Neural progenitor cell (in vitro differentiated cells): ENCODE measurements at regions not wholly inside any gene's neighbourhood (a gene's known extent, or its start where the extent isn't known, plus 50 kb on each side); places are given as distances from the start of the nearest gene placed in this dataset.

Experiments used
- DNase-seq: peaks from one replicate; pipeline ENCODE4 v3.0.0-alpha.2; 2016; ENCODE audit warnings: low spot score
- H2AFZ ChIP-seq: fragments of 200-600 bp; sonication (generic); replicated peaks from 2 replicates; pipeline ENCODE4 v1.6.1; 2016; ENCODE audit warnings: antibody characterized with exemption
- H3F3A ChIP-seq: fragments of 200-600 bp; sonication (generic); 2 replicates; pipeline ENCODE4 v1.6.1; 2016; ENCODE audit warnings: antibody characterized with exemption, low read depth
- H3K27ac ChIP-seq: fragments of 200-600 bp; sonication (generic); 2 replicates; pipeline ENCODE4 v1.5.1; 2016; ENCODE audit warnings: mild to moderate bottlenecking
- H3K27me3 ChIP-seq: fragments of 200-600 bp; sonication (generic); 2 replicates; pipeline ENCODE4 v1.6.1; 2016; ENCODE audit warnings: mild to moderate bottlenecking, moderate library complexity
- H3K36me3 ChIP-seq: fragments of 200-600 bp; sonication (generic); 2 replicates; pipeline ENCODE4 v1.5.1; 2016
- H3K4me1 ChIP-seq: fragments of 200-600 bp; sonication (generic); 2 replicates; pipeline ENCODE4 v1.6.1; 2016; ENCODE audit warnings: mixed run types
- H3K4me2 ChIP-seq: fragments of 200-600 bp; sonication (generic); 2 replicates; pipeline ENCODE4 v1.6.1; 2016
- H3K4me3 ChIP-seq: fragments of 200-600 bp; sonication (generic); 2 replicates; pipeline ENCODE4 v1.5.1; 2016
- H3K79me2 ChIP-seq: fragments of 200-600 bp; sonication (generic); 2 replicates; pipeline ENCODE4 v1.6.1; 2016; ENCODE audit warnings: low read depth
- H3K9ac ChIP-seq: fragments of 200-600 bp; sonication (generic); 2 replicates; pipeline ENCODE4 v1.6.1; 2016
- H3K9me3 ChIP-seq: fragments of 200-600 bp; sonication (generic); 2 replicates; pipeline ENCODE4 v1.5.1; 2016; ENCODE audit warnings: low read depth
- H4K20me1 ChIP-seq: fragments of 200-600 bp; sonication (generic); 2 replicates; pipeline ENCODE4 v1.6.1; 2016; ENCODE audit warnings: low read depth
- H3K27ac Mint-ChIP-seq: 3 replicates; pipeline ENCODE4 v1.8.0; 2021; ENCODE audit warnings: mixed read lengths
- H3K27me3 Mint-ChIP-seq: 2 replicates; pipeline ENCODE4 v1.8.0; 2022; ENCODE audit warnings: low read depth, mild to moderate bottlenecking, inconsistent platforms, moderate library complexity, mixed read lengths; ENCODE audit not compliant: insufficient read depth
- H3K36me3 Mint-ChIP-seq: 3 replicates; pipeline ENCODE4 v1.8.0; 2021; ENCODE audit warnings: mixed read lengths
- H3K4me1 Mint-ChIP-seq: 3 replicates; pipeline ENCODE4 v1.8.0; 2021; ENCODE audit warnings: mixed read lengths
- H3K4me3 Mint-ChIP-seq: 3 replicates; pipeline ENCODE4 v1.8.0; 2021; ENCODE audit warnings: mild to moderate bottlenecking, moderate library complexity, mixed read lengths
- H3K9me3 Mint-ChIP-seq: 3 replicates; pipeline ENCODE4 v1.8.0; 2020; ENCODE audit warnings: mixed read lengths
- EZH2 ChIP-seq: fragments of 200-600 bp; sonication (generic); IDR thresholded peaks from 2 replicates; pipeline ENCODE4 v1.6.1; 2017; ENCODE audit warnings: antibody characterized with exemption, mild to moderate bottlenecking, moderate library complexity
- EZH2phosphoT487 ChIP-seq: fragments of 200-600 bp; sonication (generic); IDR thresholded peaks from 2 replicates; pipeline ENCODE4 v1.6.1; 2017; ENCODE audit warnings: antibody characterized with exemption
- TF ChIP-seq, protein P1 (sequence below): fragments of 200-600 bp; sonication (generic); IDR thresholded peaks from 2 replicates; pipeline ENCODE4 v1.5.1; 2017; ENCODE audit warnings: antibody characterized with exemption, mild to moderate bottlenecking

DNA sequence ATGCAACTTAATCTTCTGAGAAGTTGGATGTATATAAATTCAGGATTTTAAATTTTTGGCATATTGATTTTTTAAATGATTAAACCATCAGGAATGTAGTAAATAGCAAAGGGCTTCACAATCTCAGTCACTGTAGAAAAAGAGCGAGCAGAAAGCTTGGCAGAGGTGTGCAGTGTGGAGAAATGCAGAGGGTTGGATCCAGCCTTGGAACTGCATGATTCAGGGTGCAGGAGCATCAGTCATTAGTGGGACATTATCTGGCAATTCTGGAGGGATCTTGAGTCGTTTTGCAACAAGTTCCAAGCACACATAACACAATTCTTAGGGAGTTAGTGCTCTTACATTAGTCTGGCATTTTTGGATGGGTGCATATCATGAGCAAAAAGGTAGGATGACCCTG, 267.9 kb downstream of the PLA2G4A start:
- no peak overlapping the region for H3K27ac ChIP-seq
- no peaks in the 10 kb centered on the region for H3K4me1 ChIP-seq
- H3K27me3 ChIP-seq = no peaks in the 10 kb centered on the region
- no peak overlapping the region for H3K9ac ChIP-seq
- Mint-ChIP-seq H3K27me3 (peaks cover 4% of the 10 kb centered on the region), H3K4me1 (no peaks in the 10 kb centered on the region), H3K27ac (no peak overlapping the region), H3K36me3 (no peaks in the 10 kb centered on the region), H3K4me3 (no peak overlapping the region), H3K9me3 (peaks cover 3% of the 10 kb centered on the region)
- no peaks in the 10 kb centered on the region for H4K20me1 ChIP-seq
- no peaks in the 10 kb centered on the region for H3K36me3 ChIP-seq
- H3K4me3 ChIP-seq = no peak overlapping the region
- no peak for DNase-seq
- no peaks in the 10 kb centered on the region for H3K79me2 ChIP-seq
- no peaks in the 10 kb centered on the region for H3F3A ChIP-seq
- TF ChIP-seq EZH2phosphoT487 = no peak
- H2AFZ ChIP-seq = no peak overlapping the region
- no peak overlapping the region for H3K4me2 ChIP-seq
- no peaks in the 10 kb centered on the region for H3K9me3 ChIP-seq

DNA sequence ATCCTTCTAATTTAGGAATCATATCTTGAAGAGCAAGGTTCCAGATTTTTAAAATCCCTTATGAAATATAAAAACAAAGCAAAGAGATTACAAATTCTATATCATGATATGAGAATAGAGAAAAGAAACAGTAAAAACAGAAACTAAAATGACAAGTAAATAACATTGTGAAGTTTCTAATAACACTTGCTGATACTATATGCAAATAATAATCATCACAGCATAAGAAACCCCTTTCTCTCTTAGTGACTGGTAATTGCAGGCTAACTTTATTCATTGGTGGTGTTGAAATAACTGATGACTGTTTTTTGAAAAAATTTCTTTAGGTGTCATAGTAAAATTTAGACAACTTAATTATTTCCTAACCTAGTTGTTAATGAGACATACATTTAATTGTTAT, 281.6 kb downstream of the PLA2G4A start:
- no peaks in the 10 kb centered on the region for H3K4me1 Mint-ChIP-seq
- Histone ChIP-seq H3K27me3 (no peaks in the 10 kb centered on the region), H3K27ac (no peak overlapping the region), H3K4me3 (no peak overlapping the region), H3K9ac (no peak overlapping the region), H4K20me1 (no peaks in the 10 kb centered on the region), H3F3A (no peaks in the 10 kb centered on the region), H2AFZ (no peak overlapping the region), H3K9me3 (no peaks in the 10 kb centered on the region), H3K4me2 (no peak overlapping the region), H3K36me3 (no peaks in the 10 kb centered on the region), H3K4me1 (no peaks in the 10 kb centered on the region), H3K79me2 (no peaks in the 10 kb centered on the region)
- H3K27ac Mint-ChIP-seq = no peak overlapping the region
- no peaks in the 10 kb centered on the region for H3K27me3 Mint-ChIP-seq
- no peak for DNase-seq
- H3K36me3 Mint-ChIP-seq = no peaks in the 10 kb centered on the region
- H3K4me3 Mint-ChIP-seq = no peak overlapping the region
- no peaks in the 10 kb centered on the region for H3K9me3 Mint-ChIP-seq
- TF ChIP-seq, protein P1, sequence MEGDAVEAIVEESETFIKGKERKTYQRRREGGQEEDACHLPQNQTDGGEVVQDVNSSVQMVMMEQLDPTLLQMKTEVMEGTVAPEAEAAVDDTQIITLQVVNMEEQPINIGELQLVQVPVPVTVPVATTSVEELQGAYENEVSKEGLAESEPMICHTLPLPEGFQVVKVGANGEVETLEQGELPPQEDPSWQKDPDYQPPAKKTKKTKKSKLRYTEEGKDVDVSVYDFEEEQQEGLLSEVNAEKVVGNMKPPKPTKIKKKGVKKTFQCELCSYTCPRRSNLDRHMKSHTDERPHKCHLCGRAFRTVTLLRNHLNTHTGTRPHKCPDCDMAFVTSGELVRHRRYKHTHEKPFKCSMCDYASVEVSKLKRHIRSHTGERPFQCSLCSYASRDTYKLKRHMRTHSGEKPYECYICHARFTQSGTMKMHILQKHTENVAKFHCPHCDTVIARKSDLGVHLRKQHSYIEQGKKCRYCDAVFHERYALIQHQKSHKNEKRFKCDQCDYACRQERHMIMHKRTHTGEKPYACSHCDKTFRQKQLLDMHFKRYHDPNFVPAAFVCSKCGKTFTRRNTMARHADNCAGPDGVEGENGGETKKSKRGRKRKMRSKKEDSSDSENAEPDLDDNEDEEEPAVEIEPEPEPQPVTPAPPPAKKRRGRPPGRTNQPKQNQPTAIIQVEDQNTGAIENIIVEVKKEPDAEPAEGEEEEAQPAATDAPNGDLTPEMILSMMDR = no peak
- no peak for TF ChIP-seq EZH2
- TF ChIP-seq EZH2phosphoT487 = no peak

DNA sequence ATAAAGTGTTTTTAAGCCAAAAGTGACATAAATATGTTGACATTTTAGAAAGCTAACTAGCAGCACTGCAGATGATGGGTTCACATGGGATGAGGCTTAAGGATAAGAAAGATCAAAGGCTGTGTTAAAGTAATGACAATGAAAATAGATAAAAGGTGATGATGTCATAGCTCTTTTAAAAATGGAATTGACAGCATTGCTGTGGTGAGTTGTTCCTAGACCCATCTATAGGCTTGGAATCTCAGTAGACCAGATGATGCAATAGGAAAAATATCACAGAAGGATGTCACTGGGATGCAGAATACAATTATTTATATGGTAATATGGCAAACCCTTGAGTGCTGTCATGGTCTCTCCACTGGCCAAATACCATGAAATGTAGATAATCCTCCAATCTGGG, 286.0 kb downstream of the PLA2G4A start:
- no peak overlapping the region for H3K27ac Mint-ChIP-seq
- Histone ChIP-seq H3K4me3 (no peak overlapping the region), H3K27ac (no peak overlapping the region), H2AFZ (no peak overlapping the region), H3K36me3 (no peaks in the 10 kb centered on the region), H3K9me3 (no peaks in the 10 kb centered on the region), H3K4me1 (no peaks in the 10 kb centered on the region), H3K79me2 (no peaks in the 10 kb centered on the region), H3K27me3 (no peaks in the 10 kb centered on the region), H3F3A (no peaks in the 10 kb centered on the region), H4K20me1 (no peaks in the 10 kb centered on the region), H3K9ac (no peak overlapping the region), H3K4me2 (no peak overlapping the region)
- peaks cover 3% of the 10 kb centered on the region for H3K27me3 Mint-ChIP-seq
- no peaks in the 10 kb centered on the region for H3K9me3 Mint-ChIP-seq
- H3K36me3 Mint-ChIP-seq = no peaks in the 10 kb centered on the region
- H3K4me1 Mint-ChIP-seq = no peaks in the 10 kb centered on the region
- TF ChIP-seq, protein P1 = no peak
- TF ChIP-seq EZH2 = no peak
- no peak for TF ChIP-seq EZH2phosphoT487
- no peak overlapping the region for H3K4me3 Mint-ChIP-seq
- DNase-seq = no peak

DNA sequence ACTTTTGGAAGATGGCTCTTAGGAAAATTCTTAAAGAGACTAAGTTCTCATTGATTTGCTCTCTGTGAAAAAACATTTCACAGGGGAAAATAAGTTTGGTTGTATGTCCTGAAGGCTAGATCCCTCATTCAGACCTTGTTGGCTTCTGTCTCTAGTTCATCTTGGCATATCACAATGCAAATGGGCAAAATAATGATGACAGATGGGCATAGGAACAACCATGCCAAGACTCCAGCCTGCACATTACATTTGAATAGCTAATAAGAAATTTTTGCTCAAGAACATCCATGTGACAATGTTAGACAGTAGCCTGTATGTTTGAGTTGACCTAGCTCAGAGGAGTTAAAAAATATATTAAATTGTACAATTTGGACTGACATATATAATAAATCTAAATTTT, 292.9 kb downstream of the PLA2G4A start:
- Mint-ChIP-seq H3K4me3 (no peak overlapping the region), H3K9me3 (no peaks in the 10 kb centered on the region), H3K36me3 (no peaks in the 10 kb centered on the region), H3K4me1 (peaks cover 10% of the 10 kb centered on the region), H3K27me3 (peaks cover 3% of the 10 kb centered on the region), H3K27ac (no peak overlapping the region)
- no peaks in the 10 kb centered on the region for H3K27me3 ChIP-seq
- H2AFZ ChIP-seq = no peak overlapping the region
- no peaks in the 10 kb centered on the region for H3K4me1 ChIP-seq
- no peaks in the 10 kb centered on the region for H3K9me3 ChIP-seq
- no peak overlapping the region for H3K9ac ChIP-seq
- TF ChIP-seq EZH2 = no peak
- TF ChIP-seq, protein P1 = no peak
- TF ChIP-seq EZH2phosphoT487 = no peak
- H3F3A ChIP-seq = no peaks in the 10 kb centered on the region
- no peak overlapping the region for H3K4me3 ChIP-seq
- no peaks in the 10 kb centered on the region for H3K79me2 ChIP-seq
- H3K27ac ChIP-seq = no peak overlapping the region
- H3K36me3 ChIP-seq = no peaks in the 10 kb centered on the region
- no peak overlapping the region for H3K4me2 ChIP-seq
- no peak for DNase-seq
- no peaks in the 10 kb centered on the region for H4K20me1 ChIP-seq
